HG02571 (cell line): ENCODE measurements at regions not wholly inside any gene's neighbourhood (a gene's known extent, or its start where the extent isn't known, plus 50 kb on each side); places are given as distances from the start of the nearest gene placed in this dataset.

Experiments used
- ATAC-seq: cut with Tn5 transposase; IDR thresholded peaks from one replicate; pipeline ENCODE4 v1.9.1; 2021; ENCODE audit warnings: mild to moderate bottlenecking, moderate library complexity; ENCODE audit not compliant: unreplicated experiment

- no peak for ATAC-seq
Measured at GRCh38 chr15:77557564-77557963, 75.1 kb downstream of the LINGO1 start.

GRCh38 chr15:77557144-77557543 lies 75.6 kb downstream of the LINGO1 start:
- ATAC-seq: no peak

GRCh38 chr15:77556622-77557021 lies 76.1 kb downstream of the LINGO1 start:
- no peak for ATAC-seq

GRCh38 chr15:77555232-77555631 lies 77.5 kb downstream of the LINGO1 start:
- ATAC-seq: no peak

GRCh38 chr15:77554306-77555080 lies 78.2 kb downstream of the LINGO1 start:
- no peak for ATAC-seq

- no peak for ATAC-seq
Measured at GRCh38 chr15:77553695-77554094, 79.0 kb downstream of the LINGO1 start.

- no peak for ATAC-seq
Measured at GRCh38 chr15:77553257-77553656, 79.5 kb downstream of the LINGO1 start.

- no peak for ATAC-seq
Measured at GRCh38 chr15:77552066-77552465, 80.6 kb downstream of the LINGO1 start.

- ATAC-seq: no peak
Measured at GRCh38 chr15:77550301-77551251, 82.1 kb downstream of the LINGO1 start.

GRCh38 chr15:77549576-77550288 lies 83.0 kb downstream of the LINGO1 start:
- ATAC-seq: no peak

GRCh38 chr15:77548589-77549557 lies 83.8 kb downstream of the LINGO1 start:
- ATAC-seq: no peak

- no peak for ATAC-seq
Measured at GRCh38 chr15:77547801-77548588, 84.7 kb downstream of the LINGO1 start.

- no peak for ATAC-seq
Measured at GRCh38 chr15:77546870-77547269, 85.8 kb downstream of the LINGO1 start.

GRCh38 chr15:77546050-77546501 lies 86.6 kb downstream of the LINGO1 start:
- no peak for ATAC-seq

- no peak for ATAC-seq
Measured at GRCh38 chr15:77545058-77545457, 87.7 kb downstream of the LINGO1 start.

GRCh38 chr15:77544162-77544561 lies 88.5 kb downstream of the LINGO1 start:
- ATAC-seq: no peak

GRCh38 chr15:77543159-77543882 lies 89.4 kb downstream of the LINGO1 start:
- ATAC-seq: peak; percentile 58

- no peak for ATAC-seq
Measured at GRCh38 chr15:77542491-77543001, 90.2 kb downstream of the LINGO1 start.
